Fibroblast of skin of scalp (primary cell): ENCODE measurements at regions not wholly inside any gene's neighbourhood (a gene's known extent, or its start where the extent isn't known, plus 50 kb on each side); places are given as distances from the start of the nearest gene placed in this dataset.

Experiments
- DNase-seq: peaks from one replicate; pipeline ENCODE4 v3.0.0-alpha.2; 2013

DNA sequence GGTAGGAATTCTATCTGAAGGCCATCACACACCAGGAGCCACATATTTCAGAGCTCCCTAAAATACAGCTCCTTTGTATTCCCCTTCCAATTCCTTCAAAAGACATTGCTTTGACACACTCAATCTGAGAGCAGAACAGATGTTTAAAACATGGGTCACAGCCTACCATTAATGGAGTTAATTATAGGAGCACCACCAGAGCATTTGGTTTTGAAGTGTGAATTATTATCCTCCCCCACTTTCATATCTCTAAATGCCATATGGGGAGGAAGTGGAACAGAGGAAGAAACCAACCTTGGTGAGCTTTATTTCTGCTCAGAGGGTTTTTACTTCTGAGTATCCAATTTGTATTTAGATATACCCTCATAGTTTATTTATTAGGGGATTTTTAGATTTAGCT, 50.7 kb upstream of the TNFRSF21 start:
- no peak for DNase-seq

DNA sequence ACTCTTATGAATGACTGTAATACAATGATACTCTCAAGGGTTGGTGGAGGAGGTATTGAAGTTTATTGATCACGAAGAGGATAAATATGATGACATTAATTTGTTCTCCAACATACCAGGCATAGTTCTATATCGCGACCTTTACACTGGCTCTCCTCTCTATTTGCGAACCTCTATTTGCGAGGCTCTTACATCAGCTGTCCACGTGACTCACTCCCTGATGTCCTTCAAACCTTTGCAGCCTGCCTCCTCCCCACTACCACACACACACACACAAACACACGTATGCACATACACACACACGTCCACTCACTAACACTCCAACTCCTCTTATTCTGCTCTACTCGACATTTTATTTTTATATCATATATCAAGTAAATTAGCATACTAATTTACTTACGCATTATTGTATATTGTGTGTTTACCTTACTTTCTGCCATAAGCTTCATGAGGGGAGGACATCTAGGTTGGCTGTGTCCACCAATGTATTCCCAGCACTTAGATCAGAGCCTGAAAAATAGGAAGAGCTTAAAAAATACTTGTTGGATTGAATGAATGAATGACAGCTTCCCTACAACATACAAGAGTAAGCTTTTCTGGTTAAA, 53.3 kb upstream of the TNFRSF21 start:
- no peak for DNase-seq

DNA sequence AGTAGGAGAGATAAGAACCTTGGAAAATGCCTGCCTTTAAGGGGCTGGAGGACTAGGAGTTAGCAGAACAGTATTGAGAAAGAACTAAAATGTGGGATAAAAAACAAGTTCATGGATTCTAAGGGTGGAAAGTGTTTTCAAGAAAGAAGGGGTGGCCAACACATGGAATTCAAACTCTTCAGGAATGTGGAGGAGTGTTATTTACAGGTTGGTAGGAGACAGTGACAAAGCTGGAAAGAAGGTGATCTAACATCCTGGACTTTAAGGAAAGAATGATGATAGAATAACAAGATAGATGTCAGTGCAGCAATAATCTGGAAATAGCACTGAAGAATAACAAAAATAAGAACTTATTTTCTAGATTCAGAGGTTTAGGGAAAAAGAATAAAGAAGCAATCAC, 54.0 kb upstream of the TNFRSF21 start:
- DNase-seq, result no peak

DNA sequence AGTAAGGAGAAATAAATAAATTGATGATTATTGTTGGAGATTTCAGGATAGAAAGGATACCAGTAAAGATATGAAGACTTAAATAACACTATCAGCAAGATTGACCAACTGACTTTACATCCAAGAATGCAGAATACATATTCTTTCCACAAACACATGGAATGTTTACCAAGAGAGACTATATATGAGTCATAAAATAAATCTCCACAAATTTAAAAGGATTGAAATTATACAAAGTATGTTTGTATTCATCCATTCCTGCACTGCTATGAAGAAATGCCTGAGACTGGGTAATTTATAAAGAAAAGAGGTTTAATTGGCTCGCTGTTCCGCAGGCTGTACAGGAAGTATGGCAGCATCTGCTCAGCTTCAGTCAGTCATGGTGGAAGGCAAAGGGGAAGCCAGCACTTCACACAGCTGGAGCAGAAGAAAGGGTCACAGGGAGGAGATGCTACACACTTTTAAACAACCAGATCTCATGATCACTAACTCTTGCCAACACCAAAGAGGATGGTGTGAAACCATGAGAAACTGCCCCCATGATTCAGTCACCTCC, 56.7 kb upstream of the TNFRSF21 start:
- peak; percentile 4 for DNase-seq

DNA sequence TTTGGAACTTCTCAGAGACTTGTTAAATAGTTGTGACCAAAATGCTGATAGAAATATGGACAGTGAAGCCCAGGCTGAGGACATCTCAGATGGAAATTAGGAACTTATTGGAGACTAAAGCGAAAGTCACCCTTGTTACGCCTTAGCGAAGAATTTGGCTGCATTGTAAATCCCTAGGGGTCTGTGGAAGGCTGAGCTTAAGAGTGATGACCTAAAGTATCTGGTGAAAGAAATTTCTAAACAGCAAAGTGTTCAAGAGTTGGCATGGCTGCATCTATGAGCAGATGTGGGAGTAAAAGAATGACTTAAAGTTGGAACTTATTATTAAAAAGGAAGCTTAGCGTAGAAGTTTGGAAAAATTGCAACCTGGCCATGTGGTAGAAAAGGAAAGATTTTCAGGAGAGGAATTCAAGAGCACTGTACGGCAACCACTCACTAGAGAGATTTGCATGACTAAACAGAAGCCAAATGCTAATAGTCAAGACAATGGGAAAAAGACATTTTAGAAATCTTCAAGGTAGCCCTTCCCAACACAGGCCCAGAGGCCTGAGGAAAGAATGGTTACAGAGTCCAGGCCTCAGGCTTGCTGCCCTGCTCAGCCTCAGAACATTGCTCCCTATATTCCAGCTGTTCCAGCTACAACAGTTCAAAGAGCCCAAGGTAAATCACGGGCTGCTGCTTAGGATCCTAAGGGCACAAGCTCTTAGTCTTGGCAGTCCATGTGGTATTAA, 61.6 kb upstream of the TNFRSF21 start:
- no peak for DNase-seq

DNA sequence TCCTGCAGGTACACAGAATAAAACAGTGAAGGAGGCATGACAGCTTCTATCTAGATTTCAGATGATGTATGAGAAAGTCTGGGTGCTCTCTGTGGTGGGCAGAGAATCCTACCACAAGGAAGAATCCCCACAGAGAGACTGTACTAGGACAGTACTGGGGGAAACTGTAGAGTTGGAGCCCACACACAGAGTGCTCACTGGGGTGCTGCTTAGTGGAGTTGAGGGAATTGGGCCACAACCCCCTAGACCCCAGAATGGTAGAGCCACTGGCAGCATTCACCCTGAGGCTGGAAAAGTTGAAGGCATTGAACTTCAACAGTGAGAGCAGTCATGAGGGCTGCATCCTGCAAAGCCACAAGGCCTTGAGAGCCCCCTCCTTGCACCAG, 62.2 kb upstream of the TNFRSF21 start:
- no peak for DNase-seq

DNA sequence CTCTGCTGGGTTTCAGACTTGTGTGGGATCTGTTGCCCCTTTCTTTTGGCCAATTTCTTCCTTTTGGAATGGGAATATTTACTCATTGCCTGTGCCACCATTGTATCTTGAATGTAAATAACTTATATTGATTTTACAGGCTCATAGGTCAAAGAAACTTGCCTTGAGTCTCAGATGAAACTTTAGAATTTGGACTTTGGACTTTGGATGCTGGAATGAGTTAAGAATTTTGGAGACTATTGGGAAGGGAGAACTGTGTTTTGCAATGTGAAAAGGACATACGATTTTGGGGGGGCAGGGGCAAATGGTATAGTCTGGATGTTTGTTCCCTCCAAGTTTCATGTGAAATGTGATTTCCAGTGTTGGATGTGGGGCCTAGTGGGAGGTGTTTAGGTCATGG, 62.6 kb upstream of the TNFRSF21 start:
- no peak for DNase-seq

DNA sequence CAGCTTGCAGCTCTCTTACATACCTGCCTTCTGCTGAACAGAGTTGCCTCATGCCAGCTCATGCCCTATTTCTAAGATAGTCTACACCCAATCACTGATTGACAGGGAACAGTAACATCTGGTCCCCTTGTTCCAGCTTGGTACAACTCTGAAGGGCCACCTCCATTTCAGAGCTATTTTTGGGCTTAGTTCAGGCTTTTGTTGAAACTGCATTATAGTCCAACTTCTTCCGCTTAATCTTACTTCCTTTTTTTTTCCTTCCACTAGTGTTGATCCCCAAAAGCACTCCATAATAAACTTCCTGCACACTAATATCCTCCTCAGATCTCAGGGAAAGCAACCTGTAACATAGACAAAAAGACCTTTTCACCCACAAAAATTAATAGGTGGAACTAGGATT, 65.7 kb upstream of the TNFRSF21 start:
- DNase-seq, result no peak

DNA sequence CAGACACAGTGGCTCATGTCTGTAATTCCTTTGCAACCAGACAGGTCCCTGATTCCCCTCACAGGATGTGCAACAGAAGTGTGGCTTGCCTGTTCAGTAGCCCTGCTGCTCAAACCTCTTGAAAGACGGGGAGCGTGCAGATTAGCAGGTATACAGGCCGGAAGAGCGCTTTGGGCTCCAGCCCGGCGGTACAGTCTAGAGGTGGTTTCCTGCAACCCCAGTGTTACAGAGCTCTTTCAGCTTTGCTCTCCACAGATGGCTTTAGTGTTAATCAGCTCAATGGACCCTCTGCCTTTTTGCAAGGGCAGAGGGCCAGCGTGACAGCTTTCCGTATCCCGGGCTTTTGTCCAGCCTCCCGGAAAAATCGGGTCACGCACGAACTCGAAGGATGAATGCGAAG, 67.2 kb upstream of the TNFRSF21 start:
- DNase-seq, result no peak

DNA sequence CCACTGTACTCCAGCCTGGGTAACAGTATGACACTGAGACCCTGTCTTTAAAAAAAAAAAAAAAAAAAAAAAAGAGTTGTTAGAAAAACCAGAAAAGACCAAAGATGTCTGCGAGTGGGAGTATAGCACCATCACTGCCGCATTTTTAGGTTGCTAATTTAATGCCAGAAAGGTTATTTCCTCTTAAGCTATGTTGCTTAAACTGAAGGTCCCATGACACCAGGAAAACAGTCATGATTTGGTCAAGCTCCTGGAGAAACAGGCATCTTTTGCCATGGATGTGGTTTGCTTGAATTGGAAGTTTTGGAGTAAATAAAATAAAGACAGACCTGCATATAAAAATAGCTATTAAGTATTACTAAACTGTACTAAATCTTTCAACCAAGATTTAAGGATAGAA, 68.3 kb upstream of the TNFRSF21 start:
- DNase-seq, result no peak

DNA sequence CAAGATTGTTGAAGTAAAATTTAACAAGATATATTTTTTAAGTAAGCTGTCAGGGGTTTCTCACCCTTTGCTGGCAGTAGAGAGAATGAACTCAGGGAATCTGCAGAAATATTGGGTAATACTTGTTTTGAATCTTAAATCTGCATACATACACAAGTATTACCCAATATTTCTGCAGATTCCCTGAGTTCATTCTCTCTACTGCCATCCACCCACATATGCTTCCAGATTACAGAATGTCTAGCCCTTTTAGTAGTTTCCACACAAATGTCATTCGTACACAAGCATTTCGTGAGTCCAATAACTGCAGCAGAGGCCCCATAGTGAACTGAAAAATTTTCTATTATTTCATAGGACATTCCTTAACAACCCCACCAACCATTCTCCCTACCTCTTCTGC, 69.6 kb upstream of the TNFRSF21 start:
- no peak for DNase-seq

DNA sequence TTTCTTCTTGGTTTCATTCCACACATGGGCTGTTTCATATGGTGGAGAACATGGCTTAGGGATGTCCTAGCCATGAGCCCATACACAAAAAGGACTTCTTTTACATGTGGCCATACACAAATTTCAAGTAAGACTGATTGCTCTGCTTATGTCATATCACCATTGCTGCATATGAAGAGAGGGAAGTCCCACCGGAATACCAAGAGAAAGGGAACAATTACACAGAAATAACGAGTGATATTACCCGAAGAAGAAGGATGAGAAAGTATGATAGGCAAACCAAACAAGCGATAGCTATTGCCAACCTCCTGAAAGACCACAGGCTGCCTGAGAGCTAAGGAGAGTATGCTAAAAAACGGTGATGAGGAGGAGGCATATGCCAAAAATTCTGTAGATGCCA, 70.5 kb upstream of the TNFRSF21 start:
- no peak for DNase-seq

DNA sequence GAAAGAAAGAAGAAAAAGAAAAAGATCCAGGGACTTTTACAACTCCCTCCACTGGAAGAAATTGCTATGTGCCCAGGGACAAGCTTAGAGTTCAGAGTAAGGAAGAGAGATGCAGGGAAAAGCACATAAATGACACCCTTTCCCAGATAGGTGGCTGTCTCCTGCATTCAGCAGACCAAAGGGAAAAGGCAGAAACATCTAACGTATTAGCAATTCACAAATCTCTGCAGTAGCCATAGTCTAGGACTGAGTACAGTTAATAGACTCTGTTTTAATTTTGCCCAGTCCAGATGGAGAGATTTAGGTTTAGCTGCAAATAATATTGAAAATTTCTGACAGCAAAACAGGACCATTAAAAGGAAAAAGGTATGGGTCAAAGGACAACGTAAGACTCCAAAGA, 71.3 kb upstream of the TNFRSF21 start:
- DNase-seq, result no peak

DNA sequence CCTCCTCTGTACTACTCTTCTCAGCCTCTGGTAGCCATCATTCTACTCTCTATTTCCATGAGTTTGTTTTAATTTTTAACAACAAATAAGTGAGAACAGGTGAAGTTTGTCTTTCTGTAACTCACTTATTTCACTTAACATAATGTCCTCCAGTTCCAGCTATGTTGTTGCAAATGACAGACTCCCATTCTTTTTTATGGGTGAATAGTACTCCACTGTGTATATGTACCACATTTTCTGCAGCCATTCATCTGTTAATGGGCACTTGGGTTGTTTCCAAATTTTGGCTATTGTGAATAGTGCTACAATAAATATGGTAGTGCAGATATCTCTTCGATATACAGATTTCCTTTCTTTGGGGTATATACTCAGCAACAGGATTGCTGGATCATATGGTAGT, 73.7 kb upstream of the TNFRSF21 start:
- no peak for DNase-seq

DNA sequence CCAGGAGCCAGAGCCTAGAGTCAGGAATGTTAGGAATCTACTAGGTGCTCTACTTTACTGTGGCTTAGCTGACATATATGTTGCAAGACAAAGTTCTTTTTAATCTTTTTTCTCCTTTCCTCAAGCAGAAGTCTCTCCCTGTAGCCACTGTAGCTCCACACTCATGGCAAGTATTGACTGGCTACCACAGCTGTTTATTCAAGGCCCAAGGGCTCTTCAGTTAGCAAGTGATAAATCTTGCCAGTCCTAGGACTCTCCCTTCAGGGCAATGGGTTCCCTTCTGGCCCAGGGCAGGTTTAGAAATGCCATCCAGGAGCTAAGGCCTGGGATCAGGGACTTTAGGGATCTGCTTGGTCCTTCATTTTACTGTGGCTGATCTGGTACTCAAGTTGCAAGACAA, 82.0 kb upstream of the TNFRSF21 start:
- no peak for DNase-seq

DNA sequence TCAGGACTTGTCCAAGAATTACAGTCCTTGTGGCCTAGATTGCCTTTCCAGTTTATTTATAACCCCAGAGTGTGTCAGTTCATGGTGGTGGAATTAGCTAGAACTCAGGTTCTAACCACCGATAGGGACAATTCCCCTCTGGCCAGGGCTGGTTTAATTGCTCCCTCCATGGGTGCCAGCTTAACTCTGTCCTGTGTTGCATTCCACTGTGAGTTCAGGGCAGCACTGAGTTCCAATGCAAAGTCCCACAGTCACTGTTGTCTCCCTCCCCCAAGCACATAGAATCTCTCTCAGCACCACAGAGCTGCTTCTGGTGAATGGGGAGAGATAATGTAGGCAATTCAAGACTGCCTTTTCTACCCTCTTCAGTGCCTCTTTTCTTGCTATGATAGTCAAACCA, 82.5 kb upstream of the TNFRSF21 start:
- DNase-seq, result no peak

DNA sequence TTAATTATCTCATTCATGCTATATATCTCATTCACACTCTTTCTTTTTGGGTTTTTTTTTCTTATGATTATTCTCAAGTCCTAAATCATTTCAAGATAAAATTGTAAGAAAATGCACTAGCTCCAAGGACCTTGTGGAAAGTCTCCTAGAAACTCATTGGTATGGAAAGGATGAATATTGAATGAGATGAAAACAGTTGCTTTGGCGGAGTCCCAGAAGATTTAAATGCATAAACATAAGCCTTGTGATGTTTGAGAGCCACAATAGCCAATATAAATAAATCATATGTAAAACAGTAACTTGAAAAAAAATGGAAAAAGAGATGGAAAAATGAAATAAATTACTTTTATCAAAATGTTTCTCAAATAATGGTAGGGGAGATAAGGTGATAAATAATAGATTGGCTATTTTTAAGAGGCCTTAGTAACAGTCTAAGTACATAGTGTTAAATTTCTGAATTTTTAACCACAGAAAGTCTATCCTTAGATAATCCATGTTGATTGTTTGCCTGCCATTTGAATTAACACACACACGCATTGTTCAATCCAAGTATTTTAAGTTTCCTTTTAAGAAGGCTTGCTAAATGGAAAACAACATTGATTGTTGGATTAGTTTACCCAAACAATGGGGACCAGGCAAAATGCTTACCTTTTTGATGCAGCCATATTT, 81.1 kb upstream of the CD2AP start:
- DNase-seq, result no peak

DNA sequence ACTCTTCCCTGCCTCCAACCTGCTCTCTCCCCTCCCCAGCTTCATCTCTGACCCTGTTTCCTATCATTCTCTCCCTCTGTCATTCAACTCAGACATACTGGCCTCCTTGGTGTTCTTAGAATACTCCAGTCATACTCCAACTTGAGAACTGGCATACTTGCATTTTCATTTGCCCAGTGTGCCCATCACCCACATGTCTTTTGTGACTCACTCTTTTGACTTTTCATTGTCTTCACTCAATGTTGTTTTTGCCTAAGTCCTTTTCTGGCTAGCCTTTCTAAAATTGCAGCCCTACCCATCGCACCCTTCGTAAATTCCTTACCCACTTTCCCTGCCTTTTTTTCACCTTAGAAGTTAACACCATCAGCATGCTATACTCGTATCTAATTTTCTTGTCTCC, 77.0 kb upstream of the CD2AP start:
- no peak for DNase-seq

DNA sequence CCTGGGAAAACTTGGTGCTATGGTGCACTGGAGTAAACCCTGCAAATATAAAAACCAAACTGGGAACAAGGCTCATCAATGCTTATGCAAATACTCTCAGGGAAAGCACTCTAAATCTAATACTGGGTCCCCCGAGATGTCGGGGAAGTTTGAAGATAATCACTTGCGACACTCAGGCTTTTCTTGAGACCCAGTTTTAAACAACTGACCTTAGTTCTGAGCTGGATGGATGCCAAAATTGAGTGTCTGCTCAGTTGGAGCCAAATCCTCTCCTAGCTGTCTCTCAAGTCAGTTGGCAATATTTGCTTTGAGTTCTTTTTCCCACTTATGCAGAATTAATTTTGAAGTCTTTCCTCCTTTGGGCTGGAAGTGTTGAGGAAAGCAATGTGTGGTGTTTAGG, 75.5 kb upstream of the CD2AP start:
- no peak for DNase-seq

DNA sequence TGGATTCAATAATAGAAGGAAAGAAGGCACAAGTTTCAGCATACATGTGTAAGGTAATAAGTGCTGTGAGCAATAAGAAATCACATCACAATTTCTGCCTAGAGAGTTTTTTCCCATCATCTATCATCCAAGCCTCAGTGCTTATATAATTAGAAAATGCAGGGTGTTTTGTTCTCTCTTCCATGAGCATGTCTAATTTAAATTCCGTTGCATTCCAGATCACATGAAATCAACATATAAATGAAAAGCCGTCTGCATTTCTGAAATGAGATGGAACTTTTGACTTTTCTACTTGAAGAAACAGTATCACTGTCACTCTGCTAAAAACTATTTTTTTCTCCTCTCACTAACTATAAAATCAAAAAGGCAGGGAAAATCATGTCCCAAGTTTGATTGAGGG, 74.5 kb upstream of the CD2AP start:
- no peak for DNase-seq

DNA sequence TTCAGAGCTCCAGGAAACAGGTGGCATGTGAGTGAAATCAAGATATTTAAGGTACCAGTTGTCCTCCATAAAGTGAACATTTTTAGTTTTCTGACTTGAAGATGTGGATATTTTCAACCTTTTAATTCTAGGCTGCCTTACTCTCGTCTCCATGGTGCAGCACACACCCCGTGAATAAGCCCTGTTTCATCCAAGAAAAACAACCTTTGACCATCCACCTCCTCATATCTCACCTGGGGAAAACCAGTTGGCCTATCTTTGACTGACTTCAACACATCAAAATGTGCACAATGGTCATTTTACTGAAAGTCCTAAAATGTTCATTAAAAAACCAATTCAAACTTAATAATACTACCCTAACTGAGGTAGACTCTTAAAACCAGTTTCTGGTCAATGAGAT, 73.8 kb upstream of the CD2AP start:
- DNase-seq, result no peak

DNA sequence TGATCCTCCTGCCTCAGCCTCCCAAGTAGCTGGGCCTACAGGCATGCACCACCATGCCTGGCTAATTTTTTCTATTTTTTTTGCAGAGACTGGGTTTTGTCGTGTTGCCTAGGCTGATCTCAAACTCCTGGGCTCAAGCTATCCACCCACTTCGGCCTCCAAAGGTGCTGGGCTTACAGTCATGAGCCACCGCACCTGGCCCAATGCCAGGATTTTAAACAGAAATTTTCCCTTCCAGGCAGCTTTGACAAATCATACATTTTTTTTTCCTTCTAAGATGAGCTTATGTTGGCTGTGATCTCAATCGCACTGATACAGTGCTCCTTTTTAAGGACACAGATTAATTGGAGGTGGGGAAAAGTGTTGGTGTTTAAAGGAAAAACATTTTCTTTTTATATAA, 73.2 kb upstream of the CD2AP start:
- DNase-seq, result no peak

DNA sequence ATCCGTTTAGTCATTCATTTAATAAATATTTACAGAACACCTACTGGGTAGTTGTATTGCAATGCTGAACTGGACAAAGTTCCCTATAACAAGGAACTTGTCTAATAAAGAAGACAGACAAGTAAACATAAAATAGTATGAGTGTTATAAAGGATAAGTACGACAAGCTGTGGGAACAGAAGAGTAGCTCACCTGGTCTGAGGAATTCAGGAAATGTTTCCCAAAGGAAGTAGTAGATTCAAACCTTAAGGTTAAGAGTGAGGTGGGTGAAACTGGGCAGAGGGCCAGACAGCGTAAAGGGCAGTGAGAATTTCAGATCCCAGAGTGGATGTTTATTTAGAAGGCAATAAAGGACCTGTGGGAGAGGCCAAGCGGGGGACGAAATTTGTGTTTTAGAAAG, 72.3 kb upstream of the CD2AP start:
- DNase-seq, result no peak
